RWPE1 (cell line): ENCODE measurements at regions not wholly inside any gene's neighbourhood (a gene's known extent, or its start where the extent isn't known, plus 50 kb on each side); places are given as distances from the start of the nearest gene placed in this dataset.
A peak's percentile ranks its signal among the peaks of the same experiment; 100 is the strongest.

Source experiments
- CTCF ChIA-PET: fragments of 350-600 bp; sonication (Branson Sonifier 250); formaldehyde crosslinking; extraction: SDS; loops from one replicate; lab custom pipeline; 2021; lab: Yijun Ruan, JAX
- POLR2A ChIA-PET: fragments of 400-600 bp; formaldehyde crosslinking; extraction: SDS; loops from one replicate; lab custom pipeline; 2020; ENCODE audit warnings: antibody characterized with exemption; ENCODE audit not compliant: low non-redundant PET; lab: Yijun Ruan, JAX
- DNase-seq: peaks from one replicate; pipeline ENCODE4 v3.0.0; 2012; ENCODE audit warnings: low spot score
- H3K27ac ChIP-seq: fragments of 450-650 bp; 2 replicates; pipeline ENCODE4 v1.5.1; 2017
- CTCF ChIP-seq: fragments of 450-650 bp; conservative IDR thresholded peaks from 2 replicates; pipeline ENCODE4 v1.5.1; 2017; ENCODE audit warnings: low read depth, mild to moderate bottlenecking

GRCh38 chr2:204483608-204484081 lies 61.6 kb upstream of the PARD3B start:
- CTCF ChIA-PET, result no interaction called here
- POLR2A ChIA-PET, result no interaction called here
- DNase-seq, result no peak
- no peak overlapping the region for H3K27ac ChIP-seq
- no peak for TF ChIP-seq CTCF

DNA sequence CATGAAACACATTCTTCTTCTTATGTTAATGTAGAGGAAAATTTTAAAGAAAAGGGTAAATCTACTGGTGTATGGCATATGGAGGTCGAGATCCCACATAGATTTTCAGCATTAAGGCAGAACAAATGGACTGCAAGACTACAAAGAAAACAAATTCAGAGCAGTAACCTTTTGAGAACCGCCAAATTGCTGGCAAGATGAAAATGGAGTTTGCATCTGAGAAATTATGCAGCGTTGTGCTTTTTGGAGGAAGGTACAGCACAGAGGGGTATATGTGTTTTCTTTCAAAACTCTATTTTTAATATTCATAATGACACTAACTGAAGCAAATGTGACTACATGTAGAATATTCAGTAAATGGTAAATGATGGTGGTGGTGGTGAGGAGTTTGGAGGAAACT lies 59.0 kb upstream of the PARD3B start:
- POLR2A ChIA-PET, result no interaction called here
- no peak for DNase-seq
- H3K27ac ChIP-seq, result no peak overlapping the region
- CTCF ChIA-PET, result no interaction called here
- no peak for TF ChIP-seq CTCF

GRCh38 chr2:204486805-204487204 lies 58.5 kb upstream of the PARD3B start:
- TF ChIP-seq CTCF, result no peak
- H3K27ac ChIP-seq, result no peak overlapping the region
- POLR2A ChIA-PET, result no interaction called here
- DNase-seq, result peak; percentile 32
- CTCF ChIA-PET, result no interaction called here

GRCh38 chr2:204487447-204488229 lies 57.6 kb upstream of the PARD3B start:
- TF ChIP-seq CTCF, result no peak
- ChIA-PET POLR2A (no interaction called here), CTCF (interaction anchor here (0.6 kb wide), 1 partner anchor 1546 kb away, joined by 6 read pairs; no protein-coding TSS in a partner anchor)
- no peak for DNase-seq
- H3K27ac ChIP-seq, result no peak overlapping the region

DNA sequence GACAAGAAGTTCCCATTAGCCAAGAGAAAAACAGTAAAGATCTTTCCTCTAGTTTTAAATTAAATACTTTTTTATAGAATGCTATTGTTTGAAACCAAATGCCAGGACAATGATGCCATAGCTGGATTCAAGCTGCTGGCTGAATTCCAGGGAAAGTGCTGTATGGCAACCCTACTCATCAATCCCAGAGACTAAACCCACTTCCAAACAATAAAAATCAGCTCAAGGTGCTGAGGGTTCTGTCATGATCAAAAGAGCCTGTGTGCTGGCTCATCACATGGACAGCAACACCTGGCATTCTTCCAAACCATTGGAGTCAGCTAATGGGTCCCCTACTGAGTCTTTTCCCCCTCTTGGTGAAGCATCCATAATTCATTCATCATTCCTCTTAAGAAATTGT lies 53.7 kb upstream of the PARD3B start:
- TF ChIP-seq CTCF, result no peak
- DNase-seq, result no peak
- H3K27ac ChIP-seq, result no peak overlapping the region
- POLR2A ChIA-PET, result no interaction called here
- CTCF ChIA-PET, result no interaction called here

DNA sequence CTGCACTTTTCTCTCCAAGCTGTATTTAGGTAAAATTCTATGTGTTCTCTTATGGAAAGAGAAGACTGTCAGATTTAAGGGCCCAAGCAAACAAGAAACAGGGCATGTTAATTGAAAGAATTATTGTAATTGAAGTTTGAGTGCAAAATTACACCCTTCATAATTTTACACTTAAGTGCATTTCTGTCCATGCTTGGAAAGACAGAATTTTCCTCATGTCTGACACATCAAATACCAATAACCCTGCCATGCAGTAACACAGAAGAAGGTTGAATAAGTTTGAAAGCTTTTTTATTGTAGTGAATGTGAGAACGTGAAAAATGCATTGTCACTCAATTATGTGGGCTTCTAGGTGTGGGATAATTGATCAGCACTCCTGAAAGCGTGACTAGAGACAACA lies 52.9 kb upstream of the PARD3B start:
- no peak overlapping the region for H3K27ac ChIP-seq
- TF ChIP-seq CTCF, result no peak
- POLR2A ChIA-PET, result no interaction called here
- no peak for DNase-seq
- CTCF ChIA-PET, result interaction anchor here (0.6 kb wide), 1 partner anchor 16 kb away, joined by 6 read pairs; no protein-coding TSS in a partner anchor
